GM10248 (cell line): ENCODE measurements at regions not wholly inside any gene's neighbourhood (a gene's known extent, or its start where the extent isn't known, plus 50 kb on each side); places are given as distances from the start of the nearest gene placed in this dataset.

Source experiments
- CTCF ChIA-PET: fragments of 300-600 bp; sonication (Branson Sonifier 250); formaldehyde crosslinking; extraction: SDS; loops from one replicate; lab custom pipeline; 2021; ENCODE audit warnings: antibody characterized with exemption; lab: Yijun Ruan, JAX
- POLR2A ChIA-PET: fragments of 350-650 bp; sonication (Branson Sonifier 250); formaldehyde crosslinking; extraction: SDS; loops from one replicate; lab custom pipeline; 2020; ENCODE audit warnings: antibody characterized with exemption; lab: Yijun Ruan, JAX
- DNase-seq: peaks from one replicate; pipeline ENCODE4 v3.0.0; 2012; ENCODE audit errors: extremely low spot score
- TF ChIP-seq, protein P1 (sequence below): IDR thresholded peaks from 2 replicates; pipeline ENCODE4 v1.5.1; 2012; ENCODE audit warnings: mild to moderate bottlenecking, low read depth; ENCODE audit errors: extremely low read depth, missing control alignments, control extremely low read depth

DNA sequence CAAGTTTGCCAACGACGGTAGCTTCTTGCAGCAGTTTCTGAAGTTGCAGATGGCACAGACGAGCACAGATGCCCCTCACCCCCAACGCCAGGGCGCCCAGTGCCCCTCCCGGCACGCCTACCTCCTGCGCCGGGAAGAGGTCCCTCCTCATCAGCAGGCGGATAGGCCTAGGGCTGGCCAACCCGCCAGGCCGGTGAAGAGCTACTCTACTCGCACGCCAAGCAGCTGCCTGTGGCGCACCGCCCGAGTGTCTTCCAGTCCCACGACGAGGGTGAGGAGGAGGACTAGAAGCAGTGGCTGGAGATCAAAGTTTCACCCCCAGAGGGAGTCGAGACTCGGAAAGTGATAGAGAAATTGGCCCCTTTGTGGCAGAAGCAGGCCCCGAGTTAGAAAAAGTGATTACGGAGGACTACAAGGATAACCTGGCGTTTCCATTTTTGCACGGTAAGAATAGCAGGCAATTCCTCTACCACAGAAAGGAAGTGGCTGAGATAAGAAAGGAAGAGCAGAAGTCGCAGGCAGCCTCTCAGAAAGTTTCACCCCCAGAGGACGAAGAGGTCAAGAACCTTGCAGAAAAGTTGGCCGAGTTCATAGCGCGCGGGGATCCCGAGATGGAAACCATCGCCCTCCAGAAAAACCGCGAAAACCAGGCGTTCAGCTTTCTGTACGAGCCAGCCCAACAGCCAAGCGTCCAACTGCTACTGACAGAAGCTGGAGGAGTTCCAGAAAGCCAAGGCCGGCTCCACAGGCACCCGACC is 170.4 kb downstream of the HINT1 start:
- POLR2A ChIA-PET, result no interaction called here

DNA sequence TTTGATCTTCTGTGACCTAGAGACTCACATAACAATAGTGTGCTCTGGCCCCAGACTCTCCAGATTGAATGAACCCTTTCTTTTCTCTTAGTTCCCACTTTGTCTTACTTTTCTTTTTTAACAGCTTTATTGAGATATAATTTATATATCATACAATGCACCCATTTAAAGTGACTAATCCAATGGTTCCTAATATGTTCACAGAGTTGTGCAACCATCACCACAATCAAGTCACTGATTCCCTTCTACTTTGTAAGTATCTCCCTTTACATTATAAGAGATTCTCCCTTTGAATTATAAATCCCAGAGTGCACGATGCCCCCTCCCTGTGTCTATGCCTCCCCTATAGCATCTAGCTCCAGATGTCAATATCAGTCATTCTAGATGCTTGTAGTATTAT is 172.4 kb downstream of the HINT1 start:
- DNase-seq, result no peak
- ChIA-PET CTCF (interaction anchor here (0.8 to 1.4 kb wide), 2 partner anchors 9 to 16 kb away, joined by 4 to 5 read pairs; no protein-coding TSS in a partner anchor), POLR2A (no interaction called here)
- TF ChIP-seq, protein P1, sequence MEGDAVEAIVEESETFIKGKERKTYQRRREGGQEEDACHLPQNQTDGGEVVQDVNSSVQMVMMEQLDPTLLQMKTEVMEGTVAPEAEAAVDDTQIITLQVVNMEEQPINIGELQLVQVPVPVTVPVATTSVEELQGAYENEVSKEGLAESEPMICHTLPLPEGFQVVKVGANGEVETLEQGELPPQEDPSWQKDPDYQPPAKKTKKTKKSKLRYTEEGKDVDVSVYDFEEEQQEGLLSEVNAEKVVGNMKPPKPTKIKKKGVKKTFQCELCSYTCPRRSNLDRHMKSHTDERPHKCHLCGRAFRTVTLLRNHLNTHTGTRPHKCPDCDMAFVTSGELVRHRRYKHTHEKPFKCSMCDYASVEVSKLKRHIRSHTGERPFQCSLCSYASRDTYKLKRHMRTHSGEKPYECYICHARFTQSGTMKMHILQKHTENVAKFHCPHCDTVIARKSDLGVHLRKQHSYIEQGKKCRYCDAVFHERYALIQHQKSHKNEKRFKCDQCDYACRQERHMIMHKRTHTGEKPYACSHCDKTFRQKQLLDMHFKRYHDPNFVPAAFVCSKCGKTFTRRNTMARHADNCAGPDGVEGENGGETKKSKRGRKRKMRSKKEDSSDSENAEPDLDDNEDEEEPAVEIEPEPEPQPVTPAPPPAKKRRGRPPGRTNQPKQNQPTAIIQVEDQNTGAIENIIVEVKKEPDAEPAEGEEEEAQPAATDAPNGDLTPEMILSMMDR, result no peak

More for the DNA sequence above, 170.4 kb downstream of the HINT1 start:
- no peak for DNase-seq
- CTCF ChIA-PET, result interaction anchor here (1.0 kb wide), 1 partner anchor 77 kb away, joined by 3 read pairs; no protein-coding TSS in a partner anchor
- TF ChIP-seq, protein P1, result no peak

DNA sequence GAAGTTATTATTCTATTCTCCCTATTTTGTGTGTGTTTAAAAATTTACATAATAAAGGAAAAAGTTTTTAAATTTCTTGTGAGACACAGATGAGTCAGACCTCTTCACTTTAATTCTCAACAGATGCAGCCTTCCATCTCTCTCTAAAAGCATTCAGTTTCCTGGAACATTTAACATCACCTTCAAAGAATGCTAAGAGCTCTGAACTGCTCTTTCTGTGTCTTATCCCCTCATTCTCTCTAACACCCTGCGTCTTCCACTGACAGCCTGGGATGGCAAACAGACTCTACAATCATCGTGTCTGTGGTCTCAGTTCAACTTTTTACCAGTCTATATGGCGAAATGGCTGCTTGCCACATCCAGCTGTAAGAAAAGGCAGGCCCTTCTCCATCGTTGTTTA is 173.0 kb downstream of the HINT1 start:
- TF ChIP-seq, protein P1, result no peak
- DNase-seq, result no peak
- ChIA-PET POLR2A (no interaction called here), CTCF (interaction anchor here (0.8 kb wide), 1 partner anchor 15 kb away, joined by 4 read pairs; no protein-coding TSS in a partner anchor)

DNA sequence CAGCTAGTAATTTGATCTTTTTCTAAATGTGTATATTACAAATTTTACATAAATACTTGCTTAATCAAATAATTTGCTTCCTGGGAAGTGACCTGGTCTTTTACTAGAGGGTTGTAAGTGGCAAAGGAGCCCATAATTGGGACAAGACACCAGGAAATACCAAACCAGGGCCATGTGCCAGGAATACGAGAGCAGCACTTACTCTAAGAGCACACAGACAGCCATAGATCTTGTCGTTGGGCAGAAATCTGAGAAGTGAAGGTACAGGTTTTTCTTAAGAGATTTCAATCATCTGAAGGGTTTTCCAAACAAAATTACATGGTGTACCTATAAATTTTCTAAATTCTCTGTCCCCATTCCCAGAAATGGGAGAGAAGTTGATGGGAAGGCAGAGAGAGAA is 179.3 kb downstream of the HINT1 start:
- ChIA-PET POLR2A (no interaction called here), CTCF (no interaction called here)
- TF ChIP-seq, protein P1, result no peak
- DNase-seq, result no peak

DNA sequence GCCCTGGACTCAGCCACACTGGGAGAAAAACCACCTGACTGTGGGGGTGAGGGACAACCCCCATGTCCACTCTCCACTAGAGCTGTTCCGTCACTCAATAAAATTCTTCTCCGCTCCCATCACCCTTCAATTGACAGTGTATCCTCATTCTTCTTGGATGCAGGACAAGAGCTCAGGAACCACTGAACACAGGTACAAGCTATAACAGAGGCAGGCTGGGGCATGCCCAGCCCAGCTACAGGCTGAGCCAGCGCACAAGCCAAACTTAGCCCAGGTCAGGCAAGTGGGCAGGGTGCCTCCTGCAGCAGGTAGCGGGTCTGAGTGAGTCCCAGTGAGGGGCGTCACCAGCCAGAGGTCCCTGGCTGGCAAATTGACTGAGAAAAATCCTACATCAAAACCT is 183.4 kb downstream of the HINT1 start:
- no peak for DNase-seq
- TF ChIP-seq, protein P1, result no peak
- ChIA-PET CTCF (interaction anchor here (1.4 kb wide), 1 partner anchor 17 kb away, joined by 4 read pairs; no protein-coding TSS in a partner anchor), POLR2A (no interaction called here)

DNA sequence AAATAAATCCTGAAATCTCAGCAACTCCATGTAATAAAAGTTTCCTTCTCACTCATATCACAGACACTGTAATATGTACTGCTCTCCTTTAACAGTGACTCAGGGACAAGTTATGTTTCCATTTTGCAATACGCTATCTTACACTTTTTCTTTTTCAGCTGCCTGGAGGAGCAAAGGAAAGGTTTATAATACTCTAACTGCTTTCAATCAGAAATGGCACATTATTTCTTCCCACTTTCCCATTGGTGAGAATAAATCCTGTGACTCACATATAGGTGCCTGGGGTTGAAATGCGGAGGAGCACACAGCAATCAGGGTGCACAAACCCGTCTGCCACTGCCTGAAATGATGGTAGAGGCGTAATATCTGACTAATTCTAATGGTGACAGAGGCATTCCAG is 186.6 kb downstream of the HINT1 start:
- ChIA-PET CTCF (no interaction called here), POLR2A (no interaction called here)
- DNase-seq, result no peak
- TF ChIP-seq, protein P1, result no peak
